ENCODE measurements at regions not wholly inside any gene's neighbourhood (a gene's known extent, or its start where the extent isn't known, plus 50 kb on each side); places are given as distances from the start of the nearest gene placed in this dataset.

DNA sequence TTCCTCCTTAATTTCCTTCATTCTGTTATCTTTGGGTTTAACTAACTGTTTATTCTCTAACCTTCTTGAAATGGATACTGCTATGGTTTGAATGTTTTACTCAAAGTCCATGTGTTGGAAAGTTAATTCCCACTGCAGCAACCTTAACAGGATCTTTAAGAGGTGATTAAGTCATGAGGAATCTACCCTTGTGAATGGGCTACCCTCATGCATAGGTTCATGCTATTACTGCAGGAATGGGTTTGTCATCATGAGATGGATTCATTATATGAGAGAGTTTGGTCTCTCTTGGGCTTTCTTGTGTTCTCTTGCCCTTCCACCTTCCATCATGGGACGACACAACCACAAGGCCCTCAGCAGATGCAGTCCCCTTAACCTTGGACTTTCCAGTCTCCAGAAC, 516.9 kb downstream of the ADGRL2 start:
- DNase-seq = no peak

DNA sequence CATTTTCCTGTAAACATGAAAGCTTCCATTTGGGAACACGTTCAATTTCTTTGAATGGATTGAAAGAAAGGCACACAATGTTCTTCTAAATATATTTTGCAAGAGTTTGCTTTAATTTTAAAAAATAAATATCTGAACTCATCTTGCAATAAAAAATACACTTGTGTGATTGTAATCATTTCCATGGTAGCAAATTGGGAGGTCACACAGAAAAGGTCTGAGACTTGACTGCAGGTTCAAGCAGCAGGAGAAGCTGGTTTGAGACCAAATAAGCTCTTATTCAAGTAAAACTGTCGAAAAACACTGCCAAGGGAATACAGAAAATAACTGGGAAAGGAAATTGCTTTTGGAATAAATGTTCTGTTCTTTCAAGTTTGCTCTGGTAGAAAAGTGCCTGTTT, 498.9 kb downstream of the ADGRL2 start:
- no peak for DNase-seq

- DNase-seq = no peak
Measured at GRCh38 chr1:82299056-82299455, 498.3 kb downstream of the ADGRL2 start.

DNA sequence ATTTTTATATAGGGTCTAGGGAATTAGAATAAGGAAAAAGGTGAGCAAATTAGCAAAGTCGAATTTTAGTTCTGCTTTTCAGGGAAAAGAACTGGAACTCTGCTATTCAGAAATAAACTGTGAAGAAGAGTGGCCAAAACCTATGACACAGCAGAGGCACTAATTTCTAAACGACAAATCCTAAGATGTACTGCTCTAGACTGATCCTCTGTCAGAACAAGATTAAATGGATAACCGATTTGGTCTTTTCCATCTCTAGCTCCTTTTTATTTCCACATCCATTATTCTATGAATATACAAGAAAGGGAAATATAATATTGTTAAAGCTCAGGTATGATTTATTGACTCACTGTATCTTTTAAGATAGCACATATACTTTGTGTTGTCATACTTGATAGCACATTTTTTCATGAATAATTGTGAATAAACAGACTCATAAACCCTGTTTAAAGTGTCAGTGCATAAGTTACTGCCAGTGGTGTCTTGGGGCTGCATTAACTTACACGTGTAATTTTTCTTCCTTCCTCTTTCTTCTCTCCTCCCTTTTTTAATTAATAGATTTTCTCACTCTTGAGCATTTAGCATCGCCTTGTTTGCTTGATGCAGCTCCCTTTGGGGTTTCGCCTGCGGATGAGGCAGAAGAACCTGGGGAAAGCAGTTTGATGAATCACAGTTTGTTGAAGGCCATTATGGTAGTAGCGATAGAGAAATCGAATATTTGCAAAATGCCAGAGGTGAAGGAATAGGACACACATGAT, 496.6 kb downstream of the ADGRL2 start:
- no peak for DNase-seq

DNA sequence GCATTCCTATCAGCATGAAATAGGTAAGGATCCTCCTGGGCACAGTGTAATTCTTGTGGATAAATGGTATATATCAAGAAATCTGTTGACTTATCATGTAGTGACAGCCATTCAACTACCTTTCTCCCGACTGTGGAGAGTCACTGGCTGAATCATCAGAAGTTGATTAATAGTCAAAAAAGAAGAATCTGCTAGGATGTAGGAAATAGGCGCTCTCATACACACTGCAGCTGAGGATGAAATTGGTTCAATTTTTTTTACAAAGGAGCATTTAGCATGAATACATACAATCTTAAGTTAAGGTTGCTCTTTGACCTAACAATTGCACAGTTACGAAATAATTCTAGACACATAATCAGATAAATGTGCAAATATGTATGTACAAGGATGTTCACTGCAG, 486.8 kb downstream of the ADGRL2 start:
- no peak for DNase-seq

DNA sequence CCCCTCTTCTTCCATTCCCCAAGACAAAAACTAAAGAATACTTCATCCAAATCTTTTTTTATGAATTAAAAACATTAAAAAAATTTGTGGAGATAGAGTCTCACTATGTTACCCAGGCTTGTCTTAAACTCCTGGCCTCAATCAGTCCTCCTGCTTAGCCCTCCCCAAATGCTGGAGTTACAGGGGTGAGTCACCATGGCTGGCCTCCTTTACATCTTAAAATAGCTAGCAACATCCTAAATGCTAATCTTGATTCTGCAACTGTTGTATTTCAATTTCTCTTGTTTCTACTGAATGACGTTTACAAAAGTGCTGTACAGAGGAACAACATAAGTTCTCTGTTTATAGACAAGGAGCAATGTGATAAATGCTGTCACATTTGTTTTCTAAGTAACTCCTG, 483.5 kb downstream of the ADGRL2 start:
- no peak for DNase-seq

DNA sequence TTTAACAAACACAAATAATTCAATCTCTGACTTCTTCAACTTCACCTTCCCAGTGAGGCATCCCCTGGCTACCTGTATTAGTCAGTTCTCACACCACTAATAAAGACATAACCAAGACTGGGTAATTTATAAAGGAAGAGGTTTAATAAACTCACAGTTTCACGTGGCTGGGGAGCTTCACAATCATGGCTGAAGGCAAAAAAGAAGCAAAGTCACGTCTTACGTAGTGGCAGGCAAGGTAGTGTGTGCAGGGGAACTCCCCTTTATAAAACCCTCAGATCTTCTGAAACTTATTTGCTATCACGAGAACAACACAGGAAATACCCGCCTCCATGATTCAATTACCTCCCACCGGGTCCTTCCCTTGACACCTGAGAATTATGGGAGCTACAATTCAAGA, 478.5 kb downstream of the ADGRL2 start:
- no peak for DNase-seq

- DNase-seq = no peak
Measured at GRCh38 chr1:82273816-82274215, 473.1 kb downstream of the ADGRL2 start.

- DNase-seq = no peak
Measured at GRCh38 chr1:82269431-82269830, 468.7 kb downstream of the ADGRL2 start.

DNA sequence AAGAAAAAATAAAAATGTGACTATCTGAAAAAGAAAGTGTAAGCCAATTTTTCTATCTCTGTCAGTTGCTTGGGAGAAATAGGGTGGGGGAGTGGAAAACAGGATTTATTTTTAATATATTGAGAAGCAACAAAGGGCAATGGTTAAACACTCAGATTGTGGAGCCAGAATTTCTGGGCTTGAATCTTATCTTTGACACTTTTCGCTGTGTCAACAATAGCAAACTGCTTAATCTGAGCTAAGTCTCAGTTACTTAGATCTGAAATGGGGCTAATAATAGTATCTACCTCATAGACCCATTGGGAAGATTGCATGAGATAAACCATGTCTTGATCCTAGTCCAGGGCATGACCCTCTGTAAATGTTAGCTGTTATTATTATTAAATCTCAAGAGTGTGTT, 468.1 kb downstream of the ADGRL2 start:
- no peak for DNase-seq

- no peak for DNase-seq
Measured at GRCh38 chr1:82266351-82266750, 465.6 kb downstream of the ADGRL2 start.

GRCh38 chr1:82265436-82265835, 464.7 kb downstream of the ADGRL2 start:
- DNase-seq = no peak

DNA sequence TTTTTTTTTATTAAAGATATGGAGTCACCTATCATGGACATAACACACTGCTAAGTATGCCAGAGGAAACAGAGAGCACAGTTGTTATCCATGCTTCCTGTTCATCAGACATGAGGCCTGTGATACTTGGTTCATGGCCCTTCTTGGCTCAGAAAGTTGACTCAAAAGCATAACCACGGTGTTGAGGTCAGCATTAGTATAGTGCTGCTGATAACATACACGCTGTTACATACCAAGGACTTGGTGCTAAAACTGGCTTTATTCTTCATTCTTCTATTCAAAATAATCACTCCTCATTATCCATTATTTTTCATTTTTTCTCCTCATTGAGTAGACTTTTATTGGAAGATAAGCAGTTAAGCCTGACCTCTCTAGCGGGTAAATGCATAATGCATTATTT, 464.1 kb downstream of the ADGRL2 start:
- DNase-seq = no peak

DNA sequence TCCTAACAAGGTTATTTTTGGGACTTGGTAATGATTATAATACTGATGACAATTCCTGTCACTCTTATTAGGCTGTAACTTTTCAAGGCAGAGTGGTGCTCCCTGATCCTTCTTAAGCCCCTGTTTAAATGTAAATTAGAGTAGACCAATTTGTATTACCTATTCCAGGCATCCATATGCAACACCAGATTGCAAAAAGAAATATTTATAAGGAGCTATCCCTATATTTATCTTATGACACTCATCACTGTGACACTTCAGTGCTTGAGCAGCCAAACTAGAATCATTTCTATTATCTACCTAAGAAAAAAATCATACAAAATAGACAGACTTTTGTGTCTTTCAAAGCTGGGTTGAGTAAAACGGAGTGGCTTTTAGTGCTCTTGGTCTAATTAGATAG, 462.7 kb downstream of the ADGRL2 start:
- no peak for DNase-seq

DNA sequence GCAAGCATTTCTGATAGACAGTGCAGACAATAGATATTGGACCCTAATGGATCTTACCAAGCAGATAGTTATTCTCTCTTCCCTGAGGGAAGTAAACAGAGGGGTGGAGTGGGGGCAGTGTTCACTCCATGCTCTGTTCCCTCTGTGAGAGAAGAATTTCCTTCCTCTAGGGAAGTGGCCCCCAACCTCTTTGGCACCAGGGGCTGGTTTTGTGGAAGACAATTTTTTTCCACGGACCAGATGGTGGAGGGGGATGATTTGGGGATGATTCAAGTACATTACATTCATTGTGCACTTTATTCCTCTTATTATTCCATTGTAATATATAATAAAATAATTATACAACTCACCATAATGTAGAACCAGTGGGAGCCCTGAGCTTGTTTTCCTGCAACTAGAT, 459.9 kb downstream of the ADGRL2 start:
- no peak for DNase-seq

- no peak for DNase-seq
Measured at GRCh38 chr1:82260051-82260450, 459.3 kb downstream of the ADGRL2 start.

DNA sequence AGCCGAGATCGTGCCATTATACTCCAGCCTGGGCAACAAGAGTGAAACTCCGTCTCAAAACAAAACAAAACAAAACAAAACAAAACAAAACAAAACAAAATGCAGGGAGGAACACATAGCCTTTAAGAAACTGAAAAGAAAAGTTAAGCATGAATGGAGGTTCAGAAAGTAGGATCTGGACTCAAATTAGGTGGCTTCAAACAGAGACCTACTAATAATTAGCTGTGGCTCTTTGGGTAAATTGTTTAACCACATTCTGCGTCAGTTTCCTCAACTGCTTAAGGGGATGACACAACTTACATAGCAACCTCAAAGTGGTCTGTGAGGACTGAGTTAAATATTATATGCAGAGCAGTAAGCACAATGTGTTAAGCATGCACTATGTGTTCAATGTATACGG, 458.2 kb downstream of the ADGRL2 start:
- DNase-seq = no peak

DNA sequence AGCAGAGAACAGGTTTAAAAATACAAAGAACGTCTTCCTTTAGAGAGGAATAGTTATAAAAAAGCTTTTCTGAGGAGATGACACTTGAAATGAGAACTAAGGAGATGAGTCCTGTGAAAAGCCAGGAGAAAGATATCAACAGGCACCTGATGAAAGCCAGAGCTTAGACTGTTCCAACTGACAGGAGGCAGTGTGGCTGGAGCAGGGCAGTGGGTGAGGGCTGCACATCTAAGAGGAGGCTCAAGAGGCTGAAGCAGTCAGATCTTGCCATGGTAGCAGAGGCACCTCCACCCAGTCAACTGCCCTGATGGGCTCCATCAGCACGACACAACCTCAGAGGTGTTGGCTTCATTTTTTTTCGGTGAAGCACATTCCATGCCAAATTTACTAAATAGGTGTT, 445.3 kb downstream of the ADGRL2 start:
- DNase-seq = no peak

DNA sequence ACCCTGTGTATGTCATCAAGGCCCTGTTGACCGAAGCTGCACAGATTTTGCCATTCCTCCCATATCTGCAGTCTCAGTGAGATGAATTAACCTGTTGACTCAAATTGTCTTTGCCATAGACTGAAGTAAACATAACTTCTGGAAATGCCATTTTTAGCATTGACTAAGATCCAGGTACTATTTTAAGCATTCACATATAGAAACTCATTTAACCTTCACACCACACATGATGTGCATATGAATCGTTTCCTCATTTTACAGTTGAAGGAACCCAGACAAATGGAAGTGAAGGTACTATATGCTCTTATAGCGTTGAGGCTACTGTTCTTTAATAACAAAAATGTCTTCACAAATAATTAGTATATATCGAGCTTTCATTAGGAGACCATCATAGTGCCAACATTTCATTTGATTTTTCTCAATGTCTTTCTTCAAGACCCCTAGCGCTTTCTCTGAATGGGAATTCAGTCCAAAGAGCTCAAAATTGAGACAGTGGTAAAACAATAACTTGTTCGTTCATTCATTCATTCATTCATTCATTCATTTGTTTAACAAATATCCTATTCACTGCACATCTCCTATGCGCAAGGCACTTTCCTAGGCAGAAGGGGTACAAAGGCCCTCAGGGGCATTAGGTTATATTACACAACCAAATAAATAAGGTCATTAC, 444.7 kb downstream of the ADGRL2 start:
- DNase-seq = no peak

GRCh38 chr1:82240571-82240970, 439.8 kb downstream of the ADGRL2 start:
- no peak for DNase-seq

- DNase-seq = no peak
Measured at GRCh38 chr1:82230667-82231066, 429.9 kb downstream of the ADGRL2 start.

DNA sequence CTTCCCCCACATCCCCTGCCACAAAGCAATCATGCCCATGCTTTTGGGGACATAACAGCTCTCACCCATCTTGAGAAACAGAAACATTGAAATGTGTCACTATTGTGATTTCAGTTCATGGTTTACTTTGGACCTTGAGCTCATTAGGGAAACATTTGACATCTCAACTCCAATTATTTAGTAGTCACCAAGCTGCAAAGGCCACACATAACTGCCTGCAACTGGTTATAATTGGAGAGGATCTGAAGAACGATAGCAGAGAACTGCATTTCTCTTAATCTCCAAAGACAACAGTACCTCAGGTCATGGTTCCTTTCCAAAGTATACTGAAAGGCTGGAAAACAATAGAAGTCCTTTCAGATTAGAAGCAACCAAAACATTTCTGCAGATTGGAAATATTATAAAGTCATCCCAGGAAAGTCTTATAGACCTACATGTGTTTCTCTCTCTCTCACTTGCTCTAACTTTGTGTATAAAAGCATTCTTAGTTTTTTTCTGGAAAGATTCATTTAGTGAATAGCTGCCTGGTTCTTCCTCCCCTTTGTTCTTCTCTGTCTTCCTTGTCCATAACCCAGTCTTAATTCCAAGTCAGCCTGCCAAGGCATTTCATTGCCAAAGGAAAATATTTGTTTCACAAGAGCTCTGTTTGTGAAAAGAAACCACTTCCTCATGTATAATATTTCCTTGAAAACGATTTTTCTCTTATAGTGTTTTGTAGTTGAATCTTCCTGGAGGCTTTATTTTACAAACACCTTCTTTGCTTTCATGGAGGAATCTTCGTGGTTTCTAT, 426.8 kb downstream of the ADGRL2 start:
- no peak for DNase-seq

DNA sequence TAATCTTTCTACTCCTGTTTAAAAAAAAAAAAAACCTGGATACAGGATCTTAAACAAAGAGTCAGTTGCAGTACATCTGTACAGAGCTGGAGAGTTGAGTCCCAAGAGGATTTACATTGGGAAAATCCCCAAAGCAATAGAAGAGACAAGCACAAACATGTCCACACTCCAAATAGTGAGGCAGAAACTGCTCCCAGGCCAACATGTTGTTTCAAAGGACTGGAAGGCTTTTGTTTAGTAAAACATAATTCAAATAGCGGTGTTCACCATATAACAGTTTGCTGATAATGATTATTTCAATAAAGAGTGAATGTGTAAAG, 425.4 kb downstream of the ADGRL2 start:
- no peak for DNase-seq

Measured in CD4-positive, alpha-beta T cell treated with Interleukin-15 for 1 hour (primary cell).